ENCODE measurements at regions not wholly inside any gene's neighbourhood (a gene's known extent, or its start where the extent isn't known, plus 50 kb on each side); places are given as distances from the start of the nearest gene placed in this dataset.
"Not testable (repeated sequence)": the region's sequence is repeated elsewhere in the genome, so short reads cannot be mapped to it uniquely, and the experiment has no call there.

DNA sequence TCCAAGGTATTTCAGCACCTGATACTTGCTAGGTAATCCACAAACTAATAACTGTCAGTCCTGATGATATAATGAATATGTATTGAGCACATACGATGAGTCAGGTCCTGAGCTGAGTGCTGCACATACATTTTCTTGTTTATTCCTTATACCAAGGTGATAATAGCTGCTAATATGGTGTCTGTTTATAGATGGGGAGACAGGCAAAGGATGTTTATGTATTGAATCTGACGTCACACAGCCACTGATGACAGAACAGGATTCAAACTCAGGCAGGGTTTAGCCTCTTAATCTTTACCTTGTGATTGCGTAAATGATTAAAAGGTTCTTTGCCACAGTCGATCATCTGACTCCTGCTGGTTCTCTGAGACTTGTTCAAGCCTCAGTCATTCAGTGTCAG, 609.9 kb upstream of the CPEB2 start:
- Histone ChIP-seq H3K4me1 (ENCODE audit: control insufficient read depth in 1 of 2, insufficient read depth in 2 of 2, low read length in 2 of 2) (peaks cover 0 to 5% of the 10 kb centered on the region in 2 donors), H3K4me3 (ENCODE audit: low read depth in 1 of 2, low read length in 2 of 2) (no peak overlapping the region), H3K27me3 (ENCODE audit: control insufficient read depth in 1 of 2, insufficient read depth in 2 of 2, low read length in 2 of 2) (no peaks in the 10 kb centered on the region), H3K27ac (ENCODE audit: low read depth, low read length) (no peak overlapping the region), H3K9ac (ENCODE audit: low read depth in 1 of 2, low read length in 2 of 2) (no peak overlapping the region), H3K36me3 (ENCODE audit: control insufficient read depth in 1 of 2, insufficient read depth in 2 of 2, low read length in 2 of 2) (no peaks in the 10 kb centered on the region), H3K9me3 (ENCODE audit: control insufficient read depth in 1 of 2, low read length in 2 of 2) (no peaks in the 10 kb centered on the region)

DNA sequence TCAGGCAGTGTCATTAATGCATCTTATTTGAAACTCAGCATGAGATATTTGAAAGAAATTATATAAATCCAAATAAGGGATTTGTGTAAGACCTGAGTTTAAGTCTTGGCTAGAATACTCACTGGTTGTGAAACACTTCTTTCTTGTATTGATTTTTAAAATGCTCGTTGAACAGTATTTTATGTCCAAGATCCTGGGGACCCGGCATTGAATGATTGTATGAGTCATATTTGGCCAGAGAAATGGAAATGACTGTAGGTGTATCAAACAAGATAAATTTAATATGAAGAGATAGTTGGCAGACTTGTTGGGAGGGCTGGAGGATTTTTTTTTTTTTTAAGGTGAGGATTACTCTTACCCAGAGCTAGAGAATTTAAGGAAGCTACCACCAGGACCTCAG, 606.1 kb upstream of the CPEB2 start:
- Histone ChIP-seq H3K4me1 (ENCODE audit: control insufficient read depth in 1 of 2, insufficient read depth in 2 of 2, low read length in 2 of 2) (no peaks in the 10 kb centered on the region), H3K36me3 (ENCODE audit: control insufficient read depth in 1 of 2, insufficient read depth in 2 of 2, low read length in 2 of 2) (no peaks in the 10 kb centered on the region), H3K27ac (ENCODE audit: low read depth, low read length) (no peak overlapping the region), H3K9me3 (ENCODE audit: control insufficient read depth in 1 of 2, low read length in 2 of 2) (no peaks in the 10 kb centered on the region), H3K4me3 (ENCODE audit: low read depth in 1 of 2, low read length in 2 of 2) (no peak overlapping the region), H3K27me3 (ENCODE audit: control insufficient read depth in 1 of 2, insufficient read depth in 2 of 2, low read length in 2 of 2) (no peaks in the 10 kb centered on the region), H3K9ac (ENCODE audit: low read depth in 1 of 2, low read length in 2 of 2) (no peak overlapping the region)

DNA sequence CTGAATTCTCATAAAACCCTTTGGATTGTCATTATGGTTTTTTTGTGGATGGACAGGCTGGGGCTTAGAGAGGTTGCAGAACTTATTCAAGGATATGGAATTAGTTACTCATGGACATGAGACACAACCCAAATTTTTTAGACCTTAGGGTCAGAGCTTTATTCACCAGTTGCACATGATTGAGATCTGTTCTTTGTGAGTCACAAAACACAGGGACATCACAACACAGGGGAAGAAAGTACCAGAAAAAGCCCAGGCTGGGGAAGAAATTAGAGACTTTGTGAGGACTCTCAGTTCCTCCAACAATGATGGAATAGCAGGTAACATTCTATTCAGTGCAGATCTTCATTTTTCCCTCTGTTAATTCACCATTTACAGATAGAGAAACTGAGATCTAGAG, 602.4 kb upstream of the CPEB2 start:
- Histone ChIP-seq H3K36me3 (ENCODE audit: control insufficient read depth in 1 of 2, insufficient read depth in 2 of 2, low read length in 2 of 2) (no peaks in the 10 kb centered on the region), H3K27me3 (ENCODE audit: control insufficient read depth in 1 of 2, insufficient read depth in 2 of 2, low read length in 2 of 2) (no peaks in the 10 kb centered on the region), H3K9ac (ENCODE audit: low read depth in 1 of 2, low read length in 2 of 2) (no peak overlapping the region), H3K4me1 (ENCODE audit: control insufficient read depth in 1 of 2, insufficient read depth in 2 of 2, low read length in 2 of 2) (no peaks in the 10 kb centered on the region), H3K9me3 (ENCODE audit: control insufficient read depth in 1 of 2, low read length in 2 of 2) (no peaks in the 10 kb centered on the region), H3K4me3 (ENCODE audit: low read depth in 1 of 2, low read length in 2 of 2) (no peak overlapping the region), H3K27ac (ENCODE audit: low read depth, low read length) (no peak overlapping the region)

DNA sequence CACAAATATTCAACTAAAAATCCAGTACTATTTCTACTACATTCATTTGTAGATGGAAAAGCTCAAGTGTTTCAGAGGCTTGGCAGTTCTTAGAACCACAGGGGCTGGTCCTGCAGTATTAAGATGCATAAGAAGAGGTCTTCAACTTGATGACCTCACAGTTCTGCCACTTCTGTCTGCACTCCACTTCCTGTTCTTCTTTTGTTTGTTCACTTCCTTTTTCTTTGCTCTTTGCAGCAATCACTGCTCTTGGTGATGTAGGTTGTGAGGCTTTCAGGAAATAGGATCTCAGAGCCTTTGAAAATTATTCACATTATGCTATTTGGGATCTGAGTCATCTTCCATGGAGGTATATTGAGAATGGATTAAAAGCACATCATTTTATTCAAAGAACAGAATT, 602.0 kb upstream of the CPEB2 start:
- no peak overlapping the region for H3K9ac ChIP-seq (ENCODE audit: low read depth in 1 of 2, low read length in 2 of 2)
- H3K9me3 ChIP-seq (ENCODE audit: control insufficient read depth in 1 of 2, low read length in 2 of 2) = no peaks in the 10 kb centered on the region
- H3K27ac ChIP-seq (ENCODE audit: low read depth, low read length) = no peak overlapping the region
- H3K4me1 ChIP-seq (ENCODE audit: control insufficient read depth in 1 of 2, insufficient read depth in 2 of 2, low read length in 2 of 2) = no peaks in the 10 kb centered on the region
- no peaks in the 10 kb centered on the region for H3K27me3 ChIP-seq (ENCODE audit: control insufficient read depth in 1 of 2, insufficient read depth in 2 of 2, low read length in 2 of 2)
- H3K36me3 ChIP-seq (ENCODE audit: control insufficient read depth in 1 of 2, insufficient read depth in 2 of 2, low read length in 2 of 2) = no peaks in the 10 kb centered on the region
- H3K4me3 ChIP-seq (ENCODE audit: low read depth in 1 of 2, low read length in 2 of 2) = no peak overlapping the region

DNA sequence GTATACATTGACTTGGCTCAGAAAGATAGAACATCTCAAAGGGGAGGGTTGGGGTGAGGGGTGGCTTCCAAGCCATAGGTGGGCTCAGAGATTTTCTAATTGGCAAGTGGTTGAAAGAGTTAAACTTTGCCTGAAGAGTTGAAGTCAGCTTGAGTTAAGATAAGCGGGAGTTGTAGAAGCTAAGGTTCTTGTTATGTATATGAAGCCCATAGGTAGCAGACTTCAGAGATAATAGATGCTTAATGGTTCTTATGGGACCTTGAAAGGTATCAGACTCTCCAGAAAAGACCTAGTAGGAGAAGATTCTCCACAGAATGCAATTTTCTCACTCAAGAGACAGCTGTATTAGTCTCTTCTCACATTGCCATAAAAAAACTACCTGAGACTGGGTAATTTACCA, 599.1 kb upstream of the CPEB2 start:
- no peak overlapping the region for H3K9ac ChIP-seq (ENCODE audit: low read depth in 1 of 2, low read length in 2 of 2)
- no peak overlapping the region for H3K4me3 ChIP-seq (ENCODE audit: low read depth in 1 of 2, low read length in 2 of 2)
- no peak overlapping the region for H3K27ac ChIP-seq (ENCODE audit: low read depth, low read length)
- no peaks in the 10 kb centered on the region for H3K4me1 ChIP-seq (ENCODE audit: control insufficient read depth in 1 of 2, insufficient read depth in 2 of 2, low read length in 2 of 2)
- no peaks in the 10 kb centered on the region for H3K36me3 ChIP-seq (ENCODE audit: control insufficient read depth in 1 of 2, insufficient read depth in 2 of 2, low read length in 2 of 2)
- H3K9me3 ChIP-seq (ENCODE audit: control insufficient read depth in 1 of 2, low read length in 2 of 2) = no peaks in the 10 kb centered on the region
- H3K27me3 ChIP-seq (ENCODE audit: control insufficient read depth in 1 of 2, insufficient read depth in 2 of 2, low read length in 2 of 2) = no peaks in the 10 kb centered on the region

DNA sequence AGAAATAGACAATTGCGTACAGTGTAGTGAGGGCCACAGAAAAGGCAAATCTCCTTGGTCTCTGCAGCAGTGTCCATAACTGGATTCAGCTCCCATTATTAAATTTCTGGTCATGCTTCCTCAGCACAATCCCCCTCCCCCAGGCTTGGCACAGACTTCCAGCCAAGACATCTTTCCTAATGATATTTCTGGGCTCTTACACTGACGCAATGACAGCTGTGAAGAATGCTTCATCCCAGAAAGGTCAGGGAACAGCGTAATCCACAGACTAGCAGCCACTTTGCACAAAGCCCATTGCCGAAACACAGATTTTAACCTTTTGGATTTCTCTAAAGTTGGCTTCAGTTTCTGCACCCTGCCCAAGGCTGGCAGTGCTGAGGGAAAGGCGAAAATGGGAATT, 597.6 kb upstream of the CPEB2 start:
- H3K9ac ChIP-seq (ENCODE audit: low read depth in 1 of 2, low read length in 2 of 2) = no peak overlapping the region
- H3K4me1 ChIP-seq (ENCODE audit: control insufficient read depth in 1 of 2, insufficient read depth in 2 of 2, low read length in 2 of 2) = no peaks in the 10 kb centered on the region
- no peaks in the 10 kb centered on the region for H3K27me3 ChIP-seq (ENCODE audit: control insufficient read depth in 1 of 2, insufficient read depth in 2 of 2, low read length in 2 of 2)
- H3K27ac ChIP-seq (ENCODE audit: low read depth, low read length) = no peak overlapping the region
- H3K9me3 ChIP-seq (ENCODE audit: control insufficient read depth in 1 of 2, low read length in 2 of 2) = no peaks in the 10 kb centered on the region
- no peaks in the 10 kb centered on the region for H3K36me3 ChIP-seq (ENCODE audit: control insufficient read depth in 1 of 2, insufficient read depth in 2 of 2, low read length in 2 of 2)
- H3K4me3 ChIP-seq (ENCODE audit: low read depth in 1 of 2, low read length in 2 of 2) = no peak overlapping the region

DNA sequence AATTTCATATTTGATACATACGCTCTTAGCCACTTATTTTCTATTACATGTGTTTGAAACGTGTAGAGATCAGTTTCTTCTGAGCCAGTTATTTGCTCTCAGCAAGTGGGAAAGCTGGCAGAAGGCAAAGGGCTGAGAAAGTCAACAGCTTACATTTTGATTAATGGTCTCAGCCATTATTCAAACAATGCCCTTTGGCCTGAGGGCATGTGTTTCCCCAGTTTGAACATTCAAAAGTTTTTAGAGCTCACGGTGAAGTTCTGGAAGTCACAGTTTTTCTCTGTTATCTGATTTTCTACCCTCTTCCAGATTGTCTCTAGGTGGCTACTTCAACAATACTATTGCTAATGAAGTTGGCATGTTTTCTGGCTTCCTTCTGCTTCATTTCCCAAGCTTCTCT, 591.8 kb upstream of the CPEB2 start:
- no peak overlapping the region for H3K9ac ChIP-seq (ENCODE audit: low read depth in 1 of 2, low read length in 2 of 2)
- no peaks in the 10 kb centered on the region for H3K9me3 ChIP-seq (ENCODE audit: control insufficient read depth in 1 of 2, low read length in 2 of 2)
- H3K4me3 ChIP-seq (ENCODE audit: low read depth in 1 of 2, low read length in 2 of 2) = no peak overlapping the region
- H3K4me1 ChIP-seq (ENCODE audit: control insufficient read depth in 1 of 2, insufficient read depth in 2 of 2, low read length in 2 of 2) = peaks cover 0 to 4% of the 10 kb centered on the region in 2 donors
- H3K27me3 ChIP-seq (ENCODE audit: control insufficient read depth in 1 of 2, insufficient read depth in 2 of 2, low read length in 2 of 2) = no peaks in the 10 kb centered on the region
- H3K27ac ChIP-seq (ENCODE audit: low read depth, low read length) = no peak overlapping the region
- H3K36me3 ChIP-seq (ENCODE audit: control insufficient read depth in 1 of 2, insufficient read depth in 2 of 2, low read length in 2 of 2) = no peaks in the 10 kb centered on the region

DNA sequence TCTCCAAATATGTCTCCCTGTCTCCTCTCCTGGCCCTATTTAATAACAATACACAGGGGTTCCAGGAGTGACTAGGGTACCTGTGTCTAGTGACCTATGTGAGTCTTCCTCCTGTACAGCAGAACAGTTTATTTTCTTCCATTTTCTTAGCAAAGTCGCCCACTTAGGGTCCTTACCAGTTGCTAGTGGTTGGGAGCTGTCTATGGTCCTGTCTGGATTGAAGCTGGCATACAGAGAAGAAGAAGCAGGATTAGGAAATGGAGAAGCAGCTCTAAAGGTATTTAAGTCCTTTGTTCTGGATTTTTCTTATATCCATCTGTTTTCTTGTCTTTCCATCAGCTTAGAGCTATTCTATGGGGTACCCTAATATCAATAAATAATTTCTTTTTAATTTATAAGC, 587.1 kb upstream of the CPEB2 start:
- H3K9me3 ChIP-seq (ENCODE audit: control insufficient read depth in 1 of 2, low read length in 2 of 2) = no peaks in the 10 kb centered on the region
- no peaks in the 10 kb centered on the region for H3K36me3 ChIP-seq (ENCODE audit: control insufficient read depth in 1 of 2, insufficient read depth in 2 of 2, low read length in 2 of 2)
- no peak overlapping the region for H3K9ac ChIP-seq (ENCODE audit: low read depth in 1 of 2, low read length in 2 of 2)
- no peak overlapping the region for H3K27ac ChIP-seq (ENCODE audit: low read depth, low read length)
- H3K27me3 ChIP-seq (ENCODE audit: control insufficient read depth in 1 of 2, insufficient read depth in 2 of 2, low read length in 2 of 2) = no peaks in the 10 kb centered on the region
- H3K4me3 ChIP-seq (ENCODE audit: low read depth in 1 of 2, low read length in 2 of 2) = no peak overlapping the region
- H3K4me1 ChIP-seq (ENCODE audit: control insufficient read depth in 1 of 2, insufficient read depth in 2 of 2, low read length in 2 of 2) = peaks cover 0 to 4% of the 10 kb centered on the region in 2 donors

DNA sequence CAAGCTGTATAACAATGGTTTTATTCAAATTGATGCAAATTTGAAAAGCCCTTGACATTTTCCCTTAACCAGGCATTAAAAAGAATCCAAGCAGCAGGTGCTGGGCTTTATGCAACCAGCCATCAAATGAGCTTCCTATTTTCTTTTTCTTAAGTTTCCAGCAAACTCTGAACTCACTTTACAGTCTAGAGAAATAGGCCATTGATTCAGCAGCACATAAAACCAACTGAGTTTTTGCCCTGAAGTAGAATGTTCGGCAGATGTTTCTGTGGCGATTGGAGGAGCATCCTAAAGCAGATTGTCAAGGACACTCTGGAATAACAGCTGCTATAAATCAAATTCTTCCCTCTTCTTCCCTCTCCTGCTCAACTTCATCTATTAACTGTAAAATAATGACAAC, 582.8 kb upstream of the CPEB2 start:
- Histone ChIP-seq H3K4me1 (ENCODE audit: control insufficient read depth in 1 of 2, insufficient read depth in 2 of 2, low read length in 2 of 2) (no peaks in the 10 kb centered on the region), H3K36me3 (ENCODE audit: control insufficient read depth in 1 of 2, insufficient read depth in 2 of 2, low read length in 2 of 2) (no peaks in the 10 kb centered on the region), H3K27me3 (ENCODE audit: control insufficient read depth in 1 of 2, insufficient read depth in 2 of 2, low read length in 2 of 2) (no peaks in the 10 kb centered on the region)

DNA sequence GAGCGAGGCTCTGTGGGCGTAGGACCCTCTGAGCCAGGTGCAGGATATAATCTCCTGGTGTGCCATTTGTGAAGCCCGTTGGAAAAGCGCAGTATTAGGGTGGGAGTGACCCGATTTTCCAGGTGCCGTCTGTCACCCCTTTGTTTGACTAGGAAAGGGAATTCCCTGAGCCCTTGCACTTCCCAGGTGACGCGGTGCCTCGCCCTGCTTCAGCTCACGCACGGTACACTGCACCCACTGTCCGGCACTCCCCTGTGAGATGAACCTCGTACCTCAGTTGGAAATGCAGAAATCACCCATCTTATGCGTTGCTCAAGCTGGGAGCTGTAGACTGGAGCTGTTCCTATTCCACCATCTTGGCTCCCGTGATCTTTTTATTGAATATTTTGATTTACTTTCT, 576.0 kb upstream of the CPEB2 start:
- H3K9me3 ChIP-seq (ENCODE audit: control insufficient read depth in 1 of 2, low read length in 2 of 2); H3K4me3 ChIP-seq (ENCODE audit: low read depth in 1 of 2, low read length in 2 of 2); H3K27me3 ChIP-seq (ENCODE audit: control insufficient read depth in 1 of 2, insufficient read depth in 2 of 2, low read length in 2 of 2); H3K9ac ChIP-seq (ENCODE audit: low read depth in 1 of 2, low read length in 2 of 2); H3K27ac ChIP-seq (ENCODE audit: low read depth, low read length); H3K36me3 ChIP-seq (ENCODE audit: control insufficient read depth in 1 of 2, insufficient read depth in 2 of 2, low read length in 2 of 2); H3K4me1 ChIP-seq (ENCODE audit: control insufficient read depth in 1 of 2, insufficient read depth in 2 of 2, low read length in 2 of 2): not testable (repeated sequence)

More for the DNA sequence above, 582.8 kb upstream of the CPEB2 start:
- Histone ChIP-seq H3K27ac (ENCODE audit: low read depth, low read length) (no peak overlapping the region), H3K9ac (ENCODE audit: low read depth in 1 of 2, low read length in 2 of 2) (no peak overlapping the region), H3K9me3 (ENCODE audit: control insufficient read depth in 1 of 2, low read length in 2 of 2) (no peaks in the 10 kb centered on the region), H3K4me3 (ENCODE audit: low read depth in 1 of 2, low read length in 2 of 2) (no peak overlapping the region)

DNA sequence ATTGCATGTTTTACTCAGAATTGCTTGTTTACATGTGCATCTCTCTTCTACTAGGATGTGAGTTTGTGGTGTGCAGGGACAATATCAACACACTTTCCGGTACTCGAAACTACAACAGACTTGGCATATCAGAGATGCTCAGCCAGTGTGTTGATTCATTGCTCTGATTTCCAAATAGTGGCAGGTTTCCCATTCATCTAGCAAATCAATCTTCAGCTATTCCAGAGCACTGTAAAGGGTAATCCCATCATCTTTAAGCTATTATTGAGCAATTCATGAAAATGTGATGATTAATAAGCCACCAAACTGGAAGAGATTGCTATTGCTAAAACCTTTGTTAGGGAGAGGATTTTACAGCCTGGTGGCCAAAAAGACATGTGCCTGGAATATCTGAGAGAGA, 574.2 kb upstream of the CPEB2 start:
- no peaks in the 10 kb centered on the region for H3K36me3 ChIP-seq (ENCODE audit: control insufficient read depth in 1 of 2, insufficient read depth in 2 of 2, low read length in 2 of 2)
- no peak overlapping the region for H3K4me3 ChIP-seq (ENCODE audit: low read depth in 1 of 2, low read length in 2 of 2)
- no peaks in the 10 kb centered on the region for H3K9me3 ChIP-seq (ENCODE audit: control insufficient read depth in 1 of 2, low read length in 2 of 2)
- no peak overlapping the region for H3K9ac ChIP-seq (ENCODE audit: low read depth in 1 of 2, low read length in 2 of 2)
- H3K4me1 ChIP-seq (ENCODE audit: control insufficient read depth in 1 of 2, insufficient read depth in 2 of 2, low read length in 2 of 2) = no peaks in the 10 kb centered on the region
- H3K27me3 ChIP-seq (ENCODE audit: control insufficient read depth in 1 of 2, insufficient read depth in 2 of 2, low read length in 2 of 2) = no peaks in the 10 kb centered on the region
- H3K27ac ChIP-seq (ENCODE audit: low read depth, low read length) = no peak overlapping the region

All from duodenal mucosa (tissue), 2 donors.